Left lung (tissue), 4 donors: ENCODE measurements at regions not wholly inside any gene's neighbourhood (a gene's known extent, or its start where the extent isn't known, plus 50 kb on each side); places are given as distances from the start of the nearest gene placed in this dataset.
"Not testable (repeated sequence)": the region's sequence is repeated elsewhere in the genome, so short reads cannot be mapped to it uniquely, and the experiment has no call there.

ENCODE experiments used
- ATAC-seq: fragments of 200-7000 bp; cut with Tn5 transposase; one replicate; pipeline ENCODE4 v1.9.1; 2020; ENCODE audit warnings: moderate library complexity
- DNase-seq, 4 donors: peaks; one replicate each; pipeline ENCODE4 v3.0.0-alpha.2; 2013 to 2020
- H3K27ac ChIP-seq, 2 donors: fragments of 200-600 bp; sonication (generic) in 1 of 2; one replicate each; pipeline versions ENCODE4 v1.5.0 to v1.8.0; 2020 to 2021
- H3K27me3 ChIP-seq, 2 donors: fragments of 200-600 bp; sonication (generic) in 1 of 2; one replicate each; pipeline versions ENCODE4 v1.5.0 to v1.8.0; 2020 to 2021
- H3K36me3 ChIP-seq, 2 donors: fragments of 200-600 bp; sonication (generic) in 1 of 2; one replicate each; pipeline versions ENCODE4 v1.5.0 to v1.8.0; 2020 to 2021
- H3K4me1 ChIP-seq, 2 donors: fragments of 200-600 bp; one replicate each; pipeline ENCODE4 v1.8.0; 2021
- H3K4me3 ChIP-seq, 2 donors: fragments of 200-600 bp; sonication (generic) in 1 of 2; one replicate each; pipeline versions ENCODE4 v1.5.0 to v1.8.0; 2020 to 2021; ENCODE audit warnings: mild to moderate bottlenecking in 1 of 2
- H3K9me3 ChIP-seq, 2 donors: fragments of 200-600 bp; sonication (generic) in 1 of 2; one replicate each; pipeline versions ENCODE4 v1.5.0 to v1.8.0; 2020 to 2021
- intact Hi-C, 2 donors: fragments of 100-400 bp; cut with DNase I; formaldehyde crosslinking; loops; one replicate each; pipeline versions ENCODE4 v1.11.2 to v1.14.2; 2022
- TF ChIP-seq, protein P1 (sequence below), 2 donors: fragments of 200-600 bp; sonication (generic) in 1 of 2; IDR thresholded peaks; one replicate each; pipeline versions ENCODE4 v1.5.0 to v1.8.0; 2021; ENCODE audit warnings: antibody characterized with exemption in 2 of 2
- donor health status: DM: no; HTN: yes; CAD: no.
- donor health status: DM: no; HTN: no; CAD: no.

DNA sequence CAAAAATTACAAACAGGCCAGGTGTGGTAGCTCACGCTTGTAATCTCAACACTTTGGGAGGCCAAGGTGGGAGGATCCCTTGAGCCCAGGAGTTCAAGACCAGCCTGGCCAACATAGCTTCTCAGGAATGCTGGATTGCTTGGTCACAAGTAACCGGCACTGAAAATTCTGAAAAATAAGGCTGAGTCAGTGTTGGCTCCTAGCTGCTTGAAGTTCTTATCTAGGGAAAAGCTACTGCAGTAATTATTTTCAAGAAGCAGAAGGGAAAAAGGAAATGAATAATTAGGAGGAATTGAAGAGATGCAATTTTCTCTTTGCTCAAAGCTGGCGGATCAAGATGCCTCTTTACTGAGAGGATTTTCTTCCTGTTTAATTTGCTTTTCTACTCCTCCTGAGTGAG lies 75.0 kb upstream of the GTF3A start:
- H3K27me3 ChIP-seq: peaks cover 0 to 8% of the 10 kb centered on the region in 2 donors
- H3K9me3 ChIP-seq: no peaks in the 10 kb centered on the region
- H3K4me3 ChIP-seq: no peak overlapping the region
- intact Hi-C loops: no loop called here
- no peak overlapping the region for H3K27ac ChIP-seq
- TF ChIP-seq, protein P1, sequence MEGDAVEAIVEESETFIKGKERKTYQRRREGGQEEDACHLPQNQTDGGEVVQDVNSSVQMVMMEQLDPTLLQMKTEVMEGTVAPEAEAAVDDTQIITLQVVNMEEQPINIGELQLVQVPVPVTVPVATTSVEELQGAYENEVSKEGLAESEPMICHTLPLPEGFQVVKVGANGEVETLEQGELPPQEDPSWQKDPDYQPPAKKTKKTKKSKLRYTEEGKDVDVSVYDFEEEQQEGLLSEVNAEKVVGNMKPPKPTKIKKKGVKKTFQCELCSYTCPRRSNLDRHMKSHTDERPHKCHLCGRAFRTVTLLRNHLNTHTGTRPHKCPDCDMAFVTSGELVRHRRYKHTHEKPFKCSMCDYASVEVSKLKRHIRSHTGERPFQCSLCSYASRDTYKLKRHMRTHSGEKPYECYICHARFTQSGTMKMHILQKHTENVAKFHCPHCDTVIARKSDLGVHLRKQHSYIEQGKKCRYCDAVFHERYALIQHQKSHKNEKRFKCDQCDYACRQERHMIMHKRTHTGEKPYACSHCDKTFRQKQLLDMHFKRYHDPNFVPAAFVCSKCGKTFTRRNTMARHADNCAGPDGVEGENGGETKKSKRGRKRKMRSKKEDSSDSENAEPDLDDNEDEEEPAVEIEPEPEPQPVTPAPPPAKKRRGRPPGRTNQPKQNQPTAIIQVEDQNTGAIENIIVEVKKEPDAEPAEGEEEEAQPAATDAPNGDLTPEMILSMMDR (IDR thresholded peaks at IDR 0.05): no peak
- no peaks in the 10 kb centered on the region for H3K36me3 ChIP-seq
- ATAC-seq (no peak), DNase-seq (no peak)
- no peaks in the 10 kb centered on the region for H3K4me1 ChIP-seq

DNA sequence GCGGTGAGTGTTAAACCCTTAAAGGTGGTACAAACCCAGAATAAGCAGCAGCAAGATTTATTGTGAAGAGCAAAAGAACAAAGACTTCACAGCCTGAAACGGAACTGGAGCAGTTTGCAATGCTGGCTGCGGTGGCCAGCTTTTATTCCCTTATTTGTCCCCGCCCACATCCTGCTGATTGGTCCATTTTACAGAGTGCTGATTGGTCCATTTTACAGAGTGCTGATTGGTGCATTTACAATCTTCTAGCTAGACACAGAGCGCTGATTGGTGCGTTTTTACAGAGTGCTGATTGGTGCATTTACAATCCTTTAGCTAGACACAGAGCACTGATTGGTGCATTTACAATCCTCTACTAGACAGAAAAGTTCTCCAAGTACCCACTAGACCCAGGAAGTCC lies 73.6 kb upstream of the GTF3A start:
- ATAC-seq, H3K27ac ChIP-seq, H3K36me3 ChIP-seq, H3K4me1 ChIP-seq, DNase-seq, H3K4me3 ChIP-seq, H3K27me3 ChIP-seq, intact Hi-C loops, H3K9me3 ChIP-seq: not testable (repeated sequence)

DNA sequence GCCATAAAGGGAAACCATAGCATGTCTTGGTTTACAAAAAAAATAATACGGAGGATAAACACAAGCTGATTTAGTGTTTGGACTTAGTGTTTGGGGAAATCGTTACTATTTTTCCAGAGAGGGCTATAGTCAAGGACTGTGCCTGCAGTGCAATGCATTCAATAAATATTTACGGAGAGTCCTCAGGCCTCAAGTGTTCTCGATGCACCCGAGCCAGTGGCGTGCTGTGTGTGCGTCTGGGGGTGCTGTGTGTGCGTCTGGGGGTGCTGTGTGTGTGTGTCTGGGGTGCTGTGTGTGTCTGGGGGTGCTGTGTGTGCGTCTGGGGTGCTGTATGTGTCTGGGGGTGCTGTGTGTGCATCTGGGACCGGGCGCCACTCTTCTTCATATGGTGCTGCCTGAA lies 71.7 kb upstream of the GTF3A start:
- DNase-seq (no peak), ATAC-seq (peak; percentile 82)
- TF ChIP-seq, protein P1 (IDR thresholded peaks at IDR 0.05): no peak
- Histone ChIP-seq H3K9me3 (no peaks in the 10 kb centered on the region), H3K36me3 (no peaks in the 10 kb centered on the region), H3K27me3 (no peaks in the 10 kb centered on the region), H3K4me1 (no peaks in the 10 kb centered on the region), H3K4me3 (no peak overlapping the region), H3K27ac (peak overlapping the region in 1 of 2 donors; percentile 19)
- intact Hi-C loops: no loop called here

DNA sequence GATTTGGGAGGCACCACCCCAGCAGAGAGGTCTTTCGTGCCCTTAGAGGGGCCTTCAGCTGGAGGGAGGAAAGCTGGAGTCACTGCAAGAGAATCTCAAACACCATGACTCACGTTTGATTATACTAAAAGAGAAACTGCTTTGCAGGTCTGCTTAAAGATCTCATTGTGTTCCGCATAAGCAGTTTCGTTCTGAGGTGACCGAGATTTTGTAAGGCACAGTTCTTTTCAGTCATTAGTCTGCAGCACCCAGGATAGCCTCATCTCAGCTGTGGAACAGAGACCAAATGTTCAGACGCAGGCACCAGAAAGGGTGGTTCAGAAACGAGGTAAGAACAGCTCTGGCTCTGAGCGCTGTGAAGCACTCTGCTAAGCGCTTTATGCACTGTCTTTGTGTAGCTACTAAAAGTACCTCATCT lies 71.2 kb upstream of the GTF3A start:
- Histone ChIP-seq H3K27me3 (no peaks in the 10 kb centered on the region), H3K27ac (peak overlapping the region in 1 of 2 donors; percentile 19), H3K4me1 (no peaks in the 10 kb centered on the region), H3K9me3 (no peaks in the 10 kb centered on the region), H3K36me3 (no peaks in the 10 kb centered on the region), H3K4me3 (no peak overlapping the region)
- TF ChIP-seq, protein P1 (IDR thresholded peaks at IDR 0.05): no peak
- ATAC-seq: peak; percentile 86
- intact Hi-C loops: no loop called here
- DNase-seq: no peak

DNA sequence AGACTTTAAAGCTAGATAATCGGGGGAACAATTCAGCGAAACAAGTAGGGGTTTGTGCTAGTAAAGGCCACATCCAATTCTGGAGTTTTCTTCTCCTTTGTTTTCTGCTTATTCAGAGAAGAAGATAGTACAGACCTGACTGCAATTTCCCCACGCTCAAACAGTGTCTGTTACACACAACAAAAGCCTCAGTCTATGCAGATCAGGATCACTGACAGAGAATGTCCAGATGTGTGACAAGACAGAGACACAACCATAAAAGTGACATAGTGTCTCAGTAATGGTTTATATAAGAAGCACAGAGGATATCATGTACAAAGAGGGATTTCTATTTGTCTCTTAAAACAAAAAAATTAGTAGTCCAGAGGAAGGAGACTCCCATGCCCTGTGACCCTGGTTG lies 70.7 kb upstream of the GTF3A start:
- DNase-seq: no peak
- Histone ChIP-seq H3K4me3 (no peak overlapping the region), H3K27me3 (no peaks in the 10 kb centered on the region), H3K27ac (no peak overlapping the region), H3K9me3 (no peaks in the 10 kb centered on the region), H3K36me3 (no peaks in the 10 kb centered on the region), H3K4me1 (no peaks in the 10 kb centered on the region)
- ATAC-seq: no peak
- intact Hi-C loops: no loop called here
- TF ChIP-seq, protein P1 (IDR thresholded peaks at IDR 0.05): no peak

DNA sequence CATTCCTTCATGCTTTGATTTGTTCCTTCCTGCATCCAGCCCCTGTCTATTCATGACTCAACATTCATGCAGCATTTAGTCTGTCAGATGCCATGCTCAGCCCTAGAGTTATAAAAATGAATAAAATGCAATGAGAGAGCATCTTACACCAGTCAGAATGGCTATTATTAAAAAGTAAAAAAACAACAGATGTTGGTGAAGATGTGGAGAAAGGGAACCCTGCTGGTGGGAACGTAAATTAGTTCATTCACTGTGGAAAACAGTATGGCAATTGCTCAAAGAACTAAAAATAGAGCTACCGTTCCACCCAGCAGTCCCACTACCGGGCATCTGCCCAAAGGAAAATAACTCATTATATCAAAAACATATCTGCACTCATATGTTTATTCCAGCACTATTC lies 70.0 kb upstream of the GTF3A start:
- TF ChIP-seq, protein P1 (IDR thresholded peaks at IDR 0.05): no peak
- no peak for ATAC-seq
- no peaks in the 10 kb centered on the region for H3K9me3 ChIP-seq
- H3K27me3 ChIP-seq: peaks cover 0 to 5% of the 10 kb centered on the region in 2 donors
- DNase-seq: no peak
- no peaks in the 10 kb centered on the region for H3K36me3 ChIP-seq
- no peak overlapping the region for H3K27ac ChIP-seq
- no peak overlapping the region for H3K4me3 ChIP-seq
- intact Hi-C loops: no loop called here
- H3K4me1 ChIP-seq: no peaks in the 10 kb centered on the region
